GM18868 (cell line): ENCODE measurements at regions not wholly inside any gene's neighbourhood (a gene's known extent, or its start where the extent isn't known, plus 50 kb on each side); places are given as distances from the start of the nearest gene placed in this dataset.
"Not testable (repeated sequence)": the region's sequence is repeated elsewhere in the genome, so short reads cannot be mapped to it uniquely, and the experiment has no call there.

ENCODE experiments used
- ATAC-seq: cut with Tn5 transposase; IDR thresholded peaks from one replicate; pipeline ENCODE4 v1.9.1; 2021; ENCODE audit warnings: mild to moderate bottlenecking, moderate library complexity; ENCODE audit not compliant: unreplicated experiment

DNA sequence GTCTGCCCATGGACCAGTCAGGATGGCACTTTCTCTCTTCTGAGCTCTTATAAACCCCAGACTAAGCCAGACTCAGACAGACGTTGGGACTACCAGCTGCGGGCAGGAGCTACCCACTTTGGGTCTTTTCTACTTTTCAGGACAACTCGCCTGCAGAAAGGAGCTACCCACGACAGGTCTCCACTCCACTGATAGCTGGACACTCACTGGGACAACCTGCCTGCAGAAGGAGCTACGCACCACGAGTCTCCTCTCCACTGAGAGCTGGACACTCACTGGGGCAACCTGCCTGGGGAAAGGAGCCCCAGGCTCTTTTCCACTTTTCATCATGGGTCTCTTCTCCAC is 1440.2 kb upstream of the ACO1 start:
- ATAC-seq: no peak

DNA sequence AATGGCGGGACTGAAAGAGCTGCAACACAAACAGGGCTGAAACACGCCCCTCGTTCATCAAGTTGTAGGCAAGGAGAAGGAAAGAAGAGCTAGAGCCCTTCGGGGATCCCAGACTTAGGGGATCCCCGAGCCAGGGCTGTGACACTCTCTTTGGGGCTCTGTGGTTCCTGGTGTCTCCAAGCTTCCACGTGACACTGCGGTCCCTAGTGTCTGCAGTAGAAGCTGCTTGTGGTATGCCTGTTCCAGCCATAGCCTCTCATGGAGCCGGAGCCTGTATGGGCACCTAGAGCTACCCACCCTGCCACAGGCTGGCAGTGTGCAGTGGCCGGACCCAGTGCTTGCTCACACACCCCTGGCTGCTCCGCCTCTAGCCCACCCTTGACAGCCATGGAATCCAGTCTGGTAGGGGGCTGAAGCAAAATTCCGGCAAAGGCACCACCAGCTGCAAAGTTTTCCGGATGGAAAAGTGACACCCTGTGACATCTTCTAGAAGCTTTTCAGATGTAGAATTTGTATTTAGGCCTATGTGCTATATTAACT is 1439.6 kb upstream of the ACO1 start:
- ATAC-seq: no peak

DNA sequence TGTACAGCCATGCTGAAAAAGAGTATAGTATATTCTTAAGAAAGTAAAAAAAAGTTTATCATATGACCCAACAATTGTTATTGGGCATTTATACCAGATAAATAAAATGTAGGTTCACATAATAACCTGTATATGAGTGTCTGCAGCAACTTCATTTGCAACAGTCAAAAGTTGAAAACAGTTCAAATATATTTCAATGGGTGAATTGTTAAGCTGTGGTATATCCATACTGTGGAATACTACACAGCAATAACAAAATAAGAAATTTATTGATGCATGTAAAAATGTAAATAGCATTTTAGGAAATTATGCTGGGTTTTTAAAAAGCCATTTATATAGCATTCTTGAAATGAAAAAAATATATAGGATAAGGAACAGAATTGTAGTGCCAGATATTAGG is 1420.1 kb upstream of the ACO1 start:
- ATAC-seq: no peak

DNA sequence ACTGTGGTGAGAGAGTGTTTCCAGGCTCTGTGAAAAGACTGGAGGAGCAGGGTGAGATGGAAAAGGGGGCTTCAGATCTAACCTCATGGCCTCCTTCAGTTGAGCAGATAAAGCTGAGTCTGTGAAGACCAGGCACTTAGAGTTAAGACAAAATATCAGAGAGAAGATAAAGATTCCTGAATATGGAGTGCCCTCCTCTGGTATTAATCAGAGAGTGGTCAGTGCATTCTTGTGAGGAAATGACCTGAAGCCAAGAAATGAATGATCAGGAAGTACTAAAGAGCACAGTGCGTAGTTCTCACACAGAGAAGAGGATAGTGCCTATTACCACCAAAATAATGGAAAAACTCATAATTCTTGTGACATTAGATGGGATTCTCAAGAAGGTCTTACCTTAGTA is 1417.0 kb upstream of the ACO1 start:
- ATAC-seq: no peak

DNA sequence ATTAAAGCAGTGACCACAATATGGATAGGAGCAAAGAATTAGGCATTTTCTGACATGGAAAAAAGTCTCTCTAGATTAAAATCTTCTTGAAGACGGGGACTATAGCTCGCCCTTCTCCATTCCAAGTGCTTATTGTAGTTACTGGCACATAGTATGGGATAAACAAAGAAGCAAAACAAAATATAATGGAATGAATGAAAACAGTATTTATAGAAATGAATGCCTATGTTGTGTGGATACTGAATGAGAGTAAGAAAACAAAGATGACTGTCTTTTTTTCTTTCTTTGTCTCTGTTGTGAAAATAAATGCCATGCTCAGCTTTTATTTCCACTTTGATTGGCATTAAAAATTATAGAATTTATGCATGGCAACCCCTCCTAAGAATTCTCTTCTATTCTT is 1414.3 kb upstream of the ACO1 start:
- ATAC-seq: no peak

DNA sequence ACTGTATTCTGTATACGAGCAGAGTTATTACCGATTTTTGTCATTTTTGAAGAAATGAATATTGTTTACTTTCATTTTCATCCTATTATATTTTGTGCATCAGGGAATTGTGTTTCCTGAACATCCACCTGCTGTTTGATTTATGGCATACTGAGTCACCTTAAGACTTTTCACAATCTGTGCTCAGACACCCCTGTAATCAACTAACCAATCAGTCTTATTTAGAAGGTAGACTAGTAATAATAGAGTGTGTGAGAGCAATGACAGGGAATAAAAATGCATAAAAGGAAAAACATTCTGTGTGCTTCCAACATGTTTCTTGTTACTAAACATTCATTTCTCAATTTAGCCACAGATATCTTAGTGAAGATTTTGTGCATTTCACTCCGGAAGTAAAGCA is 1413.6 kb upstream of the ACO1 start:
- ATAC-seq: no peak

DNA sequence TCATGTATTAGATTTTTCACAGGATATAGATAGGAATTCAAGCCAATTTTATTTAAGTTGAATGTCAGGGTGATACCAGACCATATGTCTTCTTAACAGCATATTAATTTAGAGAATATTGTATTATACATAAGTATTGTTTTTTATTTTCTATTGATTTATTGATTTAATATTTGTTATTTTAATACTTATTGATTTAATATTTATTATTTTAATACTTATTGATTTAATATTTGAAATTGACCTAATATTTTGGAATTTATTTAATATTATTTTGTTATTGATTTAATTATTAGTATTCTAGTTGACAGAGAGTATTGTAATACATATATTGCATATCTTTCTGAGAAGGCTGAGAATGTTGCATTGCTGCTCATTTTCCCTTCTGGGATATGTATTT is 1411.8 kb upstream of the ACO1 start:
- ATAC-seq: no peak

DNA sequence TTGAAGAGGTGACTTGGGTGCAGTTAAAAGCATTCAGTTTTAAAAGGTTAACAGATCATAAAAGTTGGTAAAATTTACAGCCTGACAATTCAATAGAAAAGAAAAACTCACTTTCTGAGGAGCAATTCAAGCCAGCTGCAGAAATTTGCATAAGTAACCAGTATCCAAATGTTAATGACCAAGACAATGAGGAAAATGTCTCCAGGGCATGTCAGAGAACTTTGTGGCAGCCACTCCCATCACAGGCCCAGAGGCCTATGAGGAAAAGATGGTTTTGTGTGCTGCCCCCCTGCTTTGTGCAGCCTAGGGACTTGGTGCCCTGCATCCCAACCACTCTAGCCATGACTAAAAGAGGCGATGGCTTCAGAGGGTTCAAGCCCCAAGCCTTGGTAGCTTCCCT is 1406.5 kb upstream of the ACO1 start:
- ATAC-seq: no peak

DNA sequence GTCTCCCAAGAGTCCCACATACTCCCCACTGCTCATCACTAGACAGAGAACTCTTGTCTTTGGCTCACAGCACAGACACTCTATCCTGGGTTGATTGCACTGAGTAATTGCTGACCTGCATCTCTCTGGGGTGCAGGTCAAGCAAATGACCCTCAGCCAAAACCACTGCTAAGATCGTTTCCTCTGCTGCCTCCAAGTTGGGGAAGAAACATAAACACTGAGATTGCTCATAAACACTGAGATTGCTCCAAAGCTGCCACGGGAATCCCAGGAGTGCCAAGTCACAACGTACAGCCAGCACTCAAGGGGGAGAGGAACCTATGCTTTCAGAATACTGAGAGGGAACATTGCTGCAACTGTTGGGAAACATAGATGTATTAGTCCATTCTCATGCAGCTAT is 1402.1 kb upstream of the ACO1 start:
- no peak for ATAC-seq

DNA sequence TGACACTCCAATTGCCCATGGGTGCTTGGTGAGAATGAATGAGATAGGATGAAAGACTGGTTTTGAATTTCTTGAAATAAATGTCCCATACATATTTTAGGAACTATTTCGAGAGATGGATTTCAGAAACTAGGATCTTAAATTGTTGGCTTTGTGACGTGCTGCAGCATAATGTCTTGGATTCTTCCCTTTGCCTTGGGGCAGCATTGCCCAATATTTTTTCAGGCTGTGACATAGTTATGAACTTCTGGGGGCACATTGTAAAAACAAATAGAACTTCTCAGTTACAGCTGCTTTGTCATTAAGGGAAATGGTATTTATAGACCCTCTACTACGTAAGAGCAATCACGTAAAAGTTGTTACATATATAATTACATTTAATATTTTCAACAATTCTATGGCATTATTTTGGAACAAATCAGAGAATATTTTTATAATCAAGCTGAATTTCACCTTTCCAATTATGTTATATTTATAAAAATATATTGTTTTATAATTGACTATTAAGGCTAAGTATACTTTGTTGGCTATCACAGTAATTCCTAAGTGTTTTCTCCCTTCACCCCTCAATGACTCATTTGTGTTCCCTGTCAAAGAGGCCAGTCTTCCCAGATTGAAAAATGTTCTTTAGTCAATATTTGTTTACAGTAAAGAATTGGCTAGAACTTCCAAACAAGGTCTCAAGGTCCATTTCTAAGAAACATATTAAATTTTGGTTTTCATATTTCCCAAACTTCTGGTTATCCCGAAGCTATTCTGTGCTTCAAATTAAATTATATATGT is 1388.3 kb upstream of the ACO1 start:
- no peak for ATAC-seq

DNA sequence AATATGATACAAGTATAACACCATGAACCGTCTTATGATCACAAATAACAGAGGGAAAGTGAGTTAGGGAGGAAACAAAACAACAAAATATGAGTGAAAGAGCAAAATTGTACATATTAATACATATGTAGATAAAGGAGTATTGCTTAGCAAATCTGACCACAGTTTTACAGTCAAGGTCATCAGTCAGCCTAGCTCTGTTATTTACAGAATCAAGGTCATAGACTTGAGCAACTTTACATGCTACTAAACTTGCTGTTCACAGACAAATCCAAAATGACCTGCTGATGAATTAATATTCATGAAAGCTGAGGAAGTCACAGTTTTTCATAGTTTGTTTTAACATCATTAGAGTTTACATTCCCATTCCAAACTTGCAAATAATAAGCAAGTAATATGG is 1387.7 kb upstream of the ACO1 start:
- no peak for ATAC-seq

DNA sequence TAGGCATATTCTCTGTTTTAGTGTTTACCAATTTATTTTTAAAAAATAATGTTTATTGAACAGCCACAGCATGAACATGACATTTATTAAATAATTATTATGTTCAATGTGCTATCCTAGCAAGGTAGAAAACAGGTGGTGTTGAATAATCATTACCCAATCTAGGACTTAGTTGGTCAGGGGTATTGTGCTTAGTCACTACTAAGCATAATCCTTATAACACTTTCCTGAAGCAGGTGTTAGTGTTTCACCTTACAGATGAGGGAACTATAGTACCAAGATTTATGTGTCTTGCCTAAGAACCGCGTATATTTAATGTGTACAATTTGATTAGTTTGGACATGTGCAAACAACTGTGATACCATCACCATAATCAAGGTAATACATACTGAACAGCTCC is 1387.2 kb upstream of the ACO1 start:
- ATAC-seq: no peak

DNA sequence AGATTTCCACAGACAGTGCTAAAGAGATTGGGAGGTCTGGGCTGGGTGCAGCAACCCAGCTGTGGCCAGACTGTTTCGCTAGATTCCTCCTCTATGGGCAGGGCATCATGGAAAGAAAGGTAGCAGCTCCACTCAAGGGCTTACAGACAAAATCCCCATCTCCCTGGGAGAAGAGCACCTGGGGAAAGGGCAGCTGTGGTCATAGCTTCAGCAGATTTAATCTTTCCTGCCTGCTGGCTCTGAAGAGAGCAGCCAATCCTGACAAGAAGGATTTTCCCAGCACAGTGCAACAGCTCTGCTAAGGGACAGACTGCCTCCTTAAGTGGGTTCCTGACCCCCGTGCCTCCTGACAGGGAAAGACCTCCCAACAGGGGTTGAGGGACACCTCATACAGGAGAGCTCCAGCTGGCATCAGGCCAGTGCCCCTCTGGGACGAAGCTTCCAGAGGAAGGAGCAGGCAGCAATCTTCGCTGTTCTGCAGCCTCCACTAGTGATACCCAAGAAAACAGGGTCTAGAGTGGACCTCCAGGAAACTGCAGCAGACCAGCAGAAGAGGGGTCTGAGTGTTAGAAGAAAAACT is 1379.3 kb upstream of the ACO1 start:
- ATAC-seq: no peak

DNA sequence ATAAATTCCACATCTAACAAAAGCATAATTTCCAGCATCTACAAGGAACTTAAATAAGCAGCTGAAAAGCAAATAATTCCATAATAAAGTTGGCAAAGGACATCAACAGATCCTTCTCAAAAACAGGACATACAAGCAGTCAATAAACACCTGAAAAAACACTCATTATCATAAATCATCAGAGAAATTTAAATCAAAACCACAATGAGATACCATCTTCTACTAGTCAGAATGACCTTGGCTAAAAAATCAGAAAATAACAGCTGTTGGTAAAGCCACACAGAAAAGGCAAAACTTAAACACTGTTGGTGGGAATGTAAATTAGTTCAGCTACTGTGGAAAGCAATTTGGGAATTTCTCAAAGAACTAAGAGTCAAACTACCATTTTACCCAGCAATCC is 1371.1 kb upstream of the ACO1 start:
- no peak for ATAC-seq

DNA sequence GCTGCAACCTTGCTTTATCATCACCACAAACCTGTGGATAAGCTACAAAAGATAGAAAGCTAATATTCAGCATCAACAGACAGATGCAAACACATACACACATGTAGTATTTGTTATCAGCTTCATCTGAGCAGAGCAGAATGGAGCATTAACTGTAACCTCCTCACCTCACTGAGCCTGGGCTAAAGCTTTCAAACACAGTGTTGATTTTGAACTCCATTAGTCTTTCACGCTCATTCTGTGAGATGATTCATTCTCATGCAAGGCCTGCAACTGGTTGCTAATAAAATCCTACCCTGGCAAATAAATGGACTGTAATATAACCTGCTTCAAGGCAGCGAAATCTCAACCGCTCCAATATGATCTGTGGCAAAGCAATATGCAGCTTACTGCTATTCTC is 1360.6 kb upstream of the ACO1 start:
- ATAC-seq: no peak

DNA sequence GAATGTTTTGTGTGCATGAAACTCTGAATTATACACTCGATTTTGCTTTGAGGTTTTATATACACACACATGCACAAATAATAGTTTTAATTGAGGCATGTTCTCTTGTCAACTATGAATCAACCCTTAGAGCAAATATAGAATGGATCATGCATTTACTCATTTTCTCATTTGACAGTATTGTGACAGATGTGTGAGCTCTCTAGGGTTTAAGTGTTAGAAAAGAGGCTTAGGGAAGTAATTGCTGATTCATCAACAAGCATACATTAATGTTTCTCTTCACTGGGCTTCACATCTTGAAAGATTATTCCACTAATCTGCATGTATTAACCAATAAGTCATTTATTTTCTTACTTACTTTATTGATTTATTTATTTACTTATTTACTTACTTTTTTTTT is 1356.8 kb upstream of the ACO1 start:
- ATAC-seq: no peak

DNA sequence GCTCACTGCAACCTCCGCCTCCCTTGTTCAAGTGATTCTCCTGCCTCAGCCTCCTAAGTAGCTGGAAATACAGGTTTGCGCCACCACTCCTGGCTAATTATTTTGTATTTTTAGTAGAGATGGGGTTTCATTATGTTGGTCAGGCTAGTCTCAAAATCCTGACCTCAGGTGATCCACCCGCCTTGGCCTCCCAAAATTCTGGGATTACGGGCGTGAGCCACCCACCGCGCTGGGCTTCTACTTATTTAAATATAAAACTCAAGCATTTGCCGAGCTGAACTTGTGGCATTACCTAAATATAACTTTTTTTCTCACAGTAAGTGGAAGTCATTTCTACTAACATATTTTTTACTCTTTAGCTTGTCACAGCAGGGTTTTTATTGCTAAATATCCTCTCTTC is 1356.3 kb upstream of the ACO1 start:
- no peak for ATAC-seq

DNA sequence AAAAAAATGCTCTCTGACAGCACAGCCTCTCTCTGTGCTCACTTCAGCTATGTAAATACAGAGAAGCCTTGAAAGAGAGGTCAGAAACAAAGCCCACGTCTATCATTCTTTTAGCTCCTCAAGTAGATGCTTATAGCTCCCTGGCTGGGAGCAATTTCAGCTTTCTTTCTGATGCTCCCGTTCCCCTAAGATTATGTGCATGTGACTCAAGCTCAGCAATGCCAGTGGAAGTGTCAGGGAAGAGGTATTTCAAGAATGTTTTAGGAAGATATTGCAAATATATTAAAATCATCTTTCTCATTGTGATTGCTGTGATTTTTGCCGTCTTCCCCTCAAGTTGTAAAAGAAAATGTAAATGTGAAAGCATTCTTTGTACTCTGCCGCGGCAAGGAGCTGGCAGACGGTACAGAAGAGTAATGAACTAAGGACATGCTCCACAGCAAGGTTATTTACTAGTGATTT is 1353.7 kb upstream of the ACO1 start:
- no peak for ATAC-seq

DNA sequence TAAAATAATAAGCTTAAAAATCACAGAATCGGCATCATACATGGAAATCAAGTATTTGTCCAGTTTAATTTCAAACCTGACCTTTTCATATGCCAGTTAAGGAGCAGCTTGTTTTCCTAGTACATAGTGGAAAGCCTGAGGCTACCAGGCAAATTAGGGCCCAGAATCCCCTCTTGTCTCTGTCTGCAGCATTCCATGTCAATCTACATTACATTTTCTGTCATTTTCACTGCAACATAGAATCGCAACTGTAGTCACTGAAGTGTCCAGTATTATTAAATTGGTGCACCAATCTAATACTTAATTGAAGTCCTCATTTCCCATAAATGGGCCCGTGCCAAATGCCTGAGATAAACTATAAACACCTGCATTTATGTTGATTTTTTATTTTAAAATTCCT is 1352.2 kb upstream of the ACO1 start:
- no peak for ATAC-seq

DNA sequence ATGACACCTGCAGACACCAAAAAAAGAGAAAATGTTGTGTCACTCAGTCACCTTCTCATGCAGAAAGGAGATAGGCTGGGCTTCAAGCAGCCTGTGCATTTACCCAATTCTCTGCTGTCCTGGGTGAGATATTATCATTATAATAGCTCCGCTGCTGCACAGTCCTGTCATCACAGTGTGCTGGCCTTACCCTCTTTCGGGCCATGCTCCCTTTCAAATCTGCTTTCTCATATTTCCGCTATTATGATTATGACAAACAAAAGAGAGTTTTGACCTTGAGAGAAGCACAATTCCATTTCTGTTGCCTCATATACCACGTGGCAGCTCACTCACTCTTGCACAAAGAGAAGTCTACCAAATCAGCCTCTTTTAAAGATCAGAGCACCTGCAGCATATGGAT is 1350.1 kb upstream of the ACO1 start:
- no peak for ATAC-seq

DNA sequence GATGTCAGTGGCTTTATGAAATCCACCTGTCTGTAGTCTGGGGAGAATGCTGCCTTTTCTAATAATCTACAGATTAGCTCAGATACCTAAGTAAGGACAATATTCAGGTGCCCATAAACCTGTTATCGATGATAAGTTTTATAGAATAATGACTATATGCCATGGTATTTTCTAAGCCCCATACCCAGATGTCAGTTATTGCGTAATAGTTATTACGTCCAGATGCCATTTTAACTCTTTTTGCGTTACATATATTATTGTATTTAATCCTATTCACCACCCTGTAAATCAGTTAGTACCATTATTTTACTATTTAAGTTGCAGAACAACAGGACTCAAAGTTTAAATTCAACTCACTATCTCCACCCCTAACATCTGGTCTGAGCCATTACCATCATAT is 1343.9 kb upstream of the ACO1 start:
- ATAC-seq: no peak

DNA sequence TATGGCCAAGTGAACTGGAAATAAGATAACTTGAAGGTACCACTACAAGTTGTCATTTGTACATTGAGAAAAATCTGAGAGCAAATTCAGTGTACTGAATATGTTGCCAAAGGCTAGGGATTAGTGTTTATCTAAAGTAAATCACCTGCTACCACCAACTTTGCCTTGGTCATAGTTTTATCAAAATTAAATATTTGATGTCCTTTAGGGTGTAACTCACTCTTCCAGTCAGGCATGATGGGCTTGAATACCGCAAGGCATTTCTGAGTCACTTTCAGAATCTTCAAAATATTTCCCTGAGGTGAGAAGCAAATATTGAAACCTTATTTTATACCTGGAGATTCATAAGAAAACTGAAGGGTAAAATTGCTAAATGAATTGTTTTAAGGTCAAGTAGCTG is 1338.6 kb upstream of the ACO1 start:
- ATAC-seq: no peak

DNA sequence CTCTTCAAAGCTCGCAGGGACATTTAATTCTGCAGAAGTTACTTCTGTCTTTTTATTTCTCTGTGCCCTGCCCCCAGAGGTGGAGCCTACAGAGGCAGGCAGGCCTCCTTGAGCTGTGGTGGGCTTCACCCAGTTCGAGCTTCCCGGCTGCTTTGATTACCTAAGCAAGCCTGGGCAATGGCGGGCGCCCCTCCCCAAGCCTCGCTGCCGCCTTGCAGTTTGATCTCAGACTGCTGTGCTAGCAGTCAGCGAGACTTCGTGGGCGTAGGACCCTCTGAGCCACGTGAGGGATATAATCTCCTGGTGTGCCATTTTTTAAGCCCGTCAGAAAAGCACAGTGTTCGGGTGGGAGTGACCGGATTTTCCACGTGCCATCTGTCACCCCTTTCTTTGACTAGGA is 1322.9 kb upstream of the ACO1 start:
- not testable (repeated sequence) for ATAC-seq
